ENCODE measurements at regions not wholly inside any gene's neighbourhood (a gene's known extent, or its start where the extent isn't known, plus 50 kb on each side); places are given as distances from the start of the nearest gene placed in this dataset.
"Not testable (repeated sequence)": the region's sequence is repeated elsewhere in the genome, so short reads cannot be mapped to it uniquely, and the experiment has no call there.

GRCh38 chr20:55535366-55535765 lies 470.0 kb downstream of the CBLN4 start:
- CTCF ChIA-PET = no interaction called here
- Mint-ChIP-seq H3K9me3 (peaks cover 2% of the 10 kb centered on the region), H3K4me1 (ENCODE audit: low read depth) (no peaks in the 10 kb centered on the region), H3K27me3 (ENCODE audit: low read depth) (peaks cover 2% of the 10 kb centered on the region), H3K4me3 (no peak overlapping the region), H3K36me3 (ENCODE audit: low read depth) (no peaks in the 10 kb centered on the region), H3K27ac (no peak overlapping the region)
- DNase-seq = no peak
- intact Hi-C loops (cut with micrococcal nuclease) = no loop called here

GRCh38 chr20:55533632-55534031 lies 471.7 kb downstream of the CBLN4 start:
- H3K27ac Mint-ChIP-seq = no peak overlapping the region
- intact Hi-C loops (cut with micrococcal nuclease) = no loop called here
- CTCF ChIA-PET = no interaction called here
- DNase-seq = no peak
- no peak overlapping the region for H3K4me3 Mint-ChIP-seq
- H3K27me3 Mint-ChIP-seq (ENCODE audit: low read depth) = peaks cover 2% of the 10 kb centered on the region
- peaks cover 2% of the 10 kb centered on the region for H3K9me3 Mint-ChIP-seq
- H3K36me3 Mint-ChIP-seq (ENCODE audit: low read depth) = no peaks in the 10 kb centered on the region
- H3K4me1 Mint-ChIP-seq (ENCODE audit: low read depth) = no peaks in the 10 kb centered on the region

- Mint-ChIP-seq H3K27me3 (ENCODE audit: low read depth) (peaks cover 2% of the 10 kb centered on the region), H3K9me3 (peaks cover 2% of the 10 kb centered on the region), H3K27ac (no peak overlapping the region), H3K4me1 (ENCODE audit: low read depth) (no peaks in the 10 kb centered on the region), H3K36me3 (ENCODE audit: low read depth) (no peaks in the 10 kb centered on the region), H3K4me3 (no peak overlapping the region)
- DNase-seq = no peak
- CTCF ChIA-PET = no interaction called here
- intact Hi-C loops (cut with micrococcal nuclease) = no loop called here
Measured at GRCh38 chr20:55530763-55531162, 474.6 kb downstream of the CBLN4 start.

- CTCF ChIA-PET = no interaction called here
- no peak overlapping the region for H3K27ac Mint-ChIP-seq
- no peaks in the 10 kb centered on the region for H3K36me3 Mint-ChIP-seq (ENCODE audit: low read depth)
- no peaks in the 10 kb centered on the region for H3K4me1 Mint-ChIP-seq (ENCODE audit: low read depth)
- H3K4me3 Mint-ChIP-seq = no peak overlapping the region
- no peaks in the 10 kb centered on the region for H3K27me3 Mint-ChIP-seq (ENCODE audit: low read depth)
- H3K9me3 Mint-ChIP-seq = no peaks in the 10 kb centered on the region
- intact Hi-C loops (cut with micrococcal nuclease) = no loop called here
- no peak for DNase-seq
Measured at GRCh38 chr20:55528482-55528881, 476.8 kb downstream of the CBLN4 start.

GRCh38 chr20:55522296-55522815 lies 483.0 kb downstream of the CBLN4 start:
- DNase-seq = no peak
- Mint-ChIP-seq H3K27me3 (ENCODE audit: low read depth) (no peaks in the 10 kb centered on the region), H3K36me3 (ENCODE audit: low read depth) (no peaks in the 10 kb centered on the region), H3K27ac (no peak overlapping the region), H3K4me1 (ENCODE audit: low read depth) (no peaks in the 10 kb centered on the region), H3K9me3 (peaks cover 7% of the 10 kb centered on the region), H3K4me3 (no peak overlapping the region)
- intact Hi-C loops (cut with micrococcal nuclease) = no loop called here
- CTCF ChIA-PET = no interaction called here

- CTCF ChIA-PET; DNase-seq; H3K27me3 Mint-ChIP-seq (ENCODE audit: low read depth); intact Hi-C loops (cut with micrococcal nuclease); H3K27ac Mint-ChIP-seq; H3K4me1 Mint-ChIP-seq (ENCODE audit: low read depth); H3K36me3 Mint-ChIP-seq (ENCODE audit: low read depth); H3K4me3 Mint-ChIP-seq: not testable (repeated sequence)
- H3K9me3 Mint-ChIP-seq = peaks cover 11% of the 10 kb centered on the region
Measured at GRCh38 chr20:55517584-55517983, 487.7 kb downstream of the CBLN4 start.

- no peak overlapping the region for H3K27ac Mint-ChIP-seq
- H3K4me3 Mint-ChIP-seq = no peak overlapping the region
- H3K27me3 Mint-ChIP-seq (ENCODE audit: low read depth) = no peaks in the 10 kb centered on the region
- intact Hi-C loops (cut with micrococcal nuclease) = no loop called here
- CTCF ChIA-PET = no interaction called here
- DNase-seq = no peak
- peaks cover 8% of the 10 kb centered on the region for H3K9me3 Mint-ChIP-seq
- no peaks in the 10 kb centered on the region for H3K4me1 Mint-ChIP-seq (ENCODE audit: low read depth)
- no peaks in the 10 kb centered on the region for H3K36me3 Mint-ChIP-seq (ENCODE audit: low read depth)
Measured at GRCh38 chr20:55515832-55516231, 489.5 kb downstream of the CBLN4 start.

GRCh38 chr20:55514531-55514930 lies 490.8 kb downstream of the CBLN4 start:
- no peak for DNase-seq
- intact Hi-C loops (cut with micrococcal nuclease) = no loop called here
- no peaks in the 10 kb centered on the region for H3K4me1 Mint-ChIP-seq (ENCODE audit: low read depth)
- H3K27ac Mint-ChIP-seq = no peak overlapping the region
- H3K9me3 Mint-ChIP-seq = peaks cover 9% of the 10 kb centered on the region
- H3K4me3 Mint-ChIP-seq = no peak overlapping the region
- H3K36me3 Mint-ChIP-seq (ENCODE audit: low read depth) = no peaks in the 10 kb centered on the region
- H3K27me3 Mint-ChIP-seq (ENCODE audit: low read depth) = no peaks in the 10 kb centered on the region
- CTCF ChIA-PET = no interaction called here

- H3K36me3 Mint-ChIP-seq (ENCODE audit: low read depth) = no peaks in the 10 kb centered on the region
- H3K4me1 Mint-ChIP-seq (ENCODE audit: low read depth) = no peaks in the 10 kb centered on the region
- DNase-seq = no peak
- no peak overlapping the region for H3K4me3 Mint-ChIP-seq
- no peaks in the 10 kb centered on the region for H3K27me3 Mint-ChIP-seq (ENCODE audit: low read depth)
- peaks cover 8% of the 10 kb centered on the region for H3K9me3 Mint-ChIP-seq
- H3K27ac Mint-ChIP-seq = no peak overlapping the region
- intact Hi-C loops (cut with micrococcal nuclease) = no loop called here
- CTCF ChIA-PET = no interaction called here
Measured at GRCh38 chr20:55513954-55514353, 491.4 kb downstream of the CBLN4 start.

GRCh38 chr20:55500130-55500529 lies 505.2 kb downstream of the CBLN4 start:
- no peaks in the 10 kb centered on the region for H3K4me1 Mint-ChIP-seq (ENCODE audit: low read depth)
- DNase-seq = no peak
- H3K9me3 Mint-ChIP-seq = peaks cover 12% of the 10 kb centered on the region
- no peaks in the 10 kb centered on the region for H3K36me3 Mint-ChIP-seq (ENCODE audit: low read depth)
- CTCF ChIA-PET = no interaction called here
- H3K27ac Mint-ChIP-seq = no peak overlapping the region
- no peak overlapping the region for H3K4me3 Mint-ChIP-seq
- no peaks in the 10 kb centered on the region for H3K27me3 Mint-ChIP-seq (ENCODE audit: low read depth)
- intact Hi-C loops (cut with micrococcal nuclease) = no loop called here

- CTCF ChIA-PET = no interaction called here
- Mint-ChIP-seq H3K4me3 (no peak overlapping the region), H3K36me3 (ENCODE audit: low read depth) (no peaks in the 10 kb centered on the region), H3K4me1 (ENCODE audit: low read depth) (no peaks in the 10 kb centered on the region), H3K27ac (no peak overlapping the region), H3K27me3 (ENCODE audit: low read depth) (no peaks in the 10 kb centered on the region), H3K9me3 (peaks cover 9% of the 10 kb centered on the region)
- no peak for DNase-seq
- intact Hi-C loops (cut with micrococcal nuclease) = no loop called here
Measured at GRCh38 chr20:55488593-55488992, 516.7 kb downstream of the CBLN4 start.

- Mint-ChIP-seq H3K27ac (no peak overlapping the region), H3K27me3 (ENCODE audit: low read depth) (no peaks in the 10 kb centered on the region), H3K36me3 (ENCODE audit: low read depth) (no peaks in the 10 kb centered on the region), H3K9me3 (peaks cover 3% of the 10 kb centered on the region), H3K4me3 (no peak overlapping the region), H3K4me1 (ENCODE audit: low read depth) (no peaks in the 10 kb centered on the region)
- CTCF ChIA-PET = no interaction called here
- intact Hi-C loops (cut with micrococcal nuclease) = no loop called here
- no peak for DNase-seq
Measured at GRCh38 chr20:55478724-55479450, 526.4 kb downstream of the CBLN4 start.

- Mint-ChIP-seq H3K27me3 (ENCODE audit: low read depth) (no peaks in the 10 kb centered on the region), H3K9me3 (peaks cover 2% of the 10 kb centered on the region), H3K4me1 (ENCODE audit: low read depth) (no peaks in the 10 kb centered on the region), H3K4me3 (no peak overlapping the region), H3K36me3 (ENCODE audit: low read depth) (no peaks in the 10 kb centered on the region), H3K27ac (no peak overlapping the region)
- no peak for DNase-seq
- CTCF ChIA-PET = no interaction called here
- intact Hi-C loops (cut with micrococcal nuclease) = no loop called here
Measured at GRCh38 chr20:55472704-55473103, 532.6 kb downstream of the CBLN4 start.
